IMR-90 (cell line): ENCODE measurements at regions not wholly inside any gene's neighbourhood (a gene's known extent, or its start where the extent isn't known, plus 50 kb on each side); places are given as distances from the start of the nearest gene placed in this dataset.

Experiments
- ATAC-seq: fragments of 200-7000 bp; cut with Tn5 transposase; 2 replicates; pipeline ENCODE4 v1.9.1; 2020; ENCODE audit warnings: low read depth, mild to moderate bottlenecking, moderate library complexity
- BruUV-seq: library from RNA; stranded (reverse); fragments of 400-500 nt; replicated peaks from 2 replicates; lab custom pipeline; 2021; lab: Mats Ljungman, UMichigan
- CTCF ChIA-PET: fragments of 300-600 bp; formaldehyde crosslinking; extraction: SDS; loops from one replicate; lab custom pipeline; 2021; ENCODE audit warnings: antibody characterized with exemption; lab: Yijun Ruan, JAX
- POLR2A ChIA-PET: fragments of 300-600 bp; sonication (Branson Sonifier 250); formaldehyde crosslinking; loops from one replicate; lab custom pipeline; 2022; ENCODE audit warnings: antibody characterized with exemption; ENCODE audit not compliant: unreplicated experiment; lab: Charles Lee
- DNase-seq: peaks from one replicate; pipeline ENCODE4 v3.0.0; 2013
- H2AFZ ChIP-seq: replicated peaks from 2 replicates; pipeline ENCODE3; 2013; ENCODE audit warnings: low read length, mild to moderate bottlenecking; ENCODE audit not compliant: poor library complexity
- H2AK5ac ChIP-seq: 2 replicates; pipeline ENCODE4 v1.6.1; 2013; ENCODE audit warnings: low read depth, low read length, inconsistent platforms
- H2AK9ac ChIP-seq: replicated peaks from 2 replicates; pipeline ENCODE3; 2013; ENCODE audit warnings: mild to moderate bottlenecking, low read depth, low read length, moderate library complexity; ENCODE audit not compliant: poor library complexity
- H2BK120ac ChIP-seq: 2 replicates; pipeline ENCODE4 v1.6.1; 2013; ENCODE audit warnings: low read depth, low read length, inconsistent platforms
- H2BK15ac ChIP-seq: 3 replicates; pipeline ENCODE4 v1.6.1; 2013; ENCODE audit warnings: low read depth, low read length, inconsistent platforms
- H2BK20ac ChIP-seq: 2 replicates; pipeline ENCODE4 v1.6.1; 2013; ENCODE audit warnings: low read depth, mild to moderate bottlenecking, inconsistent platforms, low read length, moderate library complexity
- H2BK5ac ChIP-seq: 2 replicates; pipeline ENCODE4 v1.6.1; 2013; ENCODE audit warnings: mild to moderate bottlenecking, low read depth, low read length, inconsistent platforms; ENCODE audit not compliant: poor library complexity, severe bottlenecking
- H3K14ac ChIP-seq: replicated peaks from 2 replicates; pipeline ENCODE4 v1.6.1; 2013; ENCODE audit warnings: low read depth, low read length, inconsistent platforms
- H3K18ac ChIP-seq: 2 replicates; pipeline ENCODE4 v1.6.1; 2013; ENCODE audit warnings: low read depth, low read length, control low read depth
- H3K23ac ChIP-seq: 2 replicates; pipeline ENCODE4 v1.6.1; 2013; ENCODE audit warnings: low read depth, low read length, inconsistent platforms
- H3K27ac ChIP-seq: 2 replicates; pipeline ENCODE4 v1.5.1; 2013; ENCODE audit warnings: mild to moderate bottlenecking, control low read depth, low read length; ENCODE audit not compliant: insufficient read depth
- H3K27me3 ChIP-seq: 2 replicates; pipeline ENCODE4 v1.6.1; 2013; ENCODE audit warnings: low read length; ENCODE audit not compliant: control insufficient read depth, insufficient read depth
- H3K36me3 ChIP-seq: 2 replicates; pipeline ENCODE4 v1.6.1; 2013; ENCODE audit warnings: low read length, mixed read lengths; ENCODE audit not compliant: control insufficient read depth, insufficient read depth
- H3K4ac ChIP-seq: 2 replicates; pipeline ENCODE4 v1.6.1; 2013; ENCODE audit warnings: low read depth, low read length, inconsistent platforms
- H3K4me1 ChIP-seq: 2 replicates; pipeline ENCODE4 v1.6.1; 2013; ENCODE audit warnings: low read length, mixed read lengths; ENCODE audit not compliant: control insufficient read depth, insufficient read depth
- H3K4me2 ChIP-seq: 2 replicates; pipeline ENCODE4 v1.6.1; 2013; ENCODE audit warnings: low read depth, mild to moderate bottlenecking, control low read depth, low read length, moderate library complexity
- H3K4me3 ChIP-seq: 2 replicates; pipeline ENCODE4 v1.5.1; 2013; ENCODE audit warnings: low read depth, mild to moderate bottlenecking, control low read depth, low read length, moderate library complexity; ENCODE audit not compliant: insufficient read depth
- H3K56ac ChIP-seq: 2 replicates; pipeline ENCODE4 v1.6.1; 2013; ENCODE audit warnings: low read length, inconsistent platforms; ENCODE audit not compliant: insufficient read depth; ENCODE audit errors: extremely low read depth
- H3K79me1 ChIP-seq, 2 experiments: 2 replicates each; pipeline ENCODE4 v1.6.1; 2013; ENCODE audit warnings: low read length in 2 of 2, inconsistent platforms in 1 of 2, low read depth in 1 of 2
- H3K9ac ChIP-seq: 2 replicates; pipeline ENCODE4 v1.6.1; 2013; ENCODE audit warnings: low read depth, low read length, control low read depth
- H3K9me1 ChIP-seq: 2 replicates; pipeline ENCODE4 v1.6.1; 2013; ENCODE audit warnings: low read length, inconsistent platforms; ENCODE audit not compliant: insufficient read depth
- H3K9me3 ChIP-seq: 2 replicates; pipeline ENCODE4 v1.6.1; 2013; ENCODE audit warnings: low read length; ENCODE audit not compliant: control insufficient read depth, insufficient read depth
- H4K20me1 ChIP-seq: 2 replicates; pipeline ENCODE4 v1.6.1; 2013; ENCODE audit warnings: low read length, inconsistent platforms; ENCODE audit not compliant: insufficient read depth
- H4K5ac ChIP-seq: 2 replicates; pipeline ENCODE4 v1.6.1; 2013; ENCODE audit warnings: mild to moderate bottlenecking, low read depth, low read length, control low read depth
- H4K8ac ChIP-seq, 2 experiments: 2 replicates each; pipeline ENCODE4 v1.6.1; 2013; ENCODE audit warnings: low read depth in 2 of 2, low read length in 2 of 2, control low read depth in 1 of 2, inconsistent platforms in 1 of 2
- H4K91ac ChIP-seq: 2 replicates; pipeline ENCODE4 v1.6.1; 2013; ENCODE audit warnings: low read depth, low read length, inconsistent platforms; ENCODE audit not compliant: insufficient read depth
- CEBPB ChIP-seq: IDR thresholded peaks from 2 replicates; pipeline ENCODE4 v1.6.1; 2012; ENCODE audit warnings: low read depth, low read length, improper control_type of control experiment
- NFE2L2 ChIP-seq: fragments of 150-350 bp; IDR thresholded peaks from 2 replicates; pipeline ENCODE4 v1.6.1; 2016; ENCODE audit warnings: low read depth, mild to moderate bottlenecking, low read length
- WGBS, 2 experiments: methylation state at CpG; one replicate each; pipeline versions ENCODE4 v1.1.5 to v1.1.7; 2013; ENCODE audit warnings: missing lambda C conversion rate in 2 of 2; ENCODE audit not compliant: insufficient read length in 1 of 2; ENCODE audit errors: extremely low coverage in 2 of 2; 5-methylcytosine and 5-hydroxymethylcytosine counted together
- dilution Hi-C: fragments of 300-500 bp; cut with HindIII; formaldehyde crosslinking; loops from one replicate; pipeline ENCODE4 v1.14.3; 2018; ENCODE audit warnings: low sequenced_read_pairs; ENCODE audit not compliant: unreplicated experiment
- in situ Hi-C: fragments of 300-500 bp; cut with MboI; formaldehyde crosslinking; loops from 3 replicates; pipeline ENCODE4 v1.14.3; 2019; ENCODE audit warnings: low sequenced_read_pairs, inconsistent platforms, mixed read lengths
- intact Hi-C: fragments of 100-400 bp; cut with micrococcal nuclease; formaldehyde crosslinking; loops from 2 replicates; pipeline ENCODE4 v1.10.0; 2022

GRCh38 chr6:140460267-140460666, 1085.8 kb upstream of the CITED2 start:
- Histone ChIP-seq H3K9ac (no peak overlapping the region), H3K27ac (no peak overlapping the region), H3K4ac (no peak overlapping the region), H3K79me1 (no peaks in the 10 kb centered on the region), H3K4me2 (no peak overlapping the region), H3K4me3 (no peak overlapping the region), H4K8ac (no peak overlapping the region), H3K23ac (no peak overlapping the region), H2BK15ac (no peak overlapping the region), H3K18ac (no peak overlapping the region), H3K9me1 (no peaks in the 10 kb centered on the region), H4K5ac (no peak overlapping the region; the same call in 1 of the 2 replicates), H3K56ac (no peak overlapping the region), H3K4me1 (peaks cover 7% of the 10 kb centered on the region), H4K91ac (no peak overlapping the region), H4K20me1 (no peaks in the 10 kb centered on the region), H2AK5ac (no peak overlapping the region), H3K27me3 (no peaks in the 10 kb centered on the region), H3K9me3 (no peaks in the 10 kb centered on the region), H3K36me3 (no peaks in the 10 kb centered on the region), H2BK20ac (no peak overlapping the region; the same call in 1 of the 2 replicates), H2BK120ac (peak overlapping the region; percentile 56; the same call in 1 of the 2 replicates), H3K14ac (no peak overlapping the region), H2AFZ (no peak overlapping the region), H2BK5ac (no peak overlapping the region), H2AK9ac (no peak overlapping the region)
- ATAC-seq, result no peak
- 80% methylated on average over 1 of the region's 1 CpG; no CpG with 5 or more reads in 1 of the 2 experiments for WGBS, 2 experiments
- POLR2A ChIA-PET, result no interaction called here
- TF ChIP-seq CEBPB (no peak), NFE2L2 (no peak)
- CTCF ChIA-PET, result interaction anchor here (0.8 kb wide), 1 partner anchor 22 kb away, joined by 4 read pairs; no protein-coding TSS in a partner anchor
- in situ Hi-C loops, result no loop called here
- DNase-seq, result no peak
- intact Hi-C loops, result no loop called here
- dilution Hi-C loops, result no loop called here
- no TSS peak for BruUV-seq
